BJ (cell line): ENCODE measurements at regions not wholly inside any gene's neighbourhood (a gene's known extent, or its start where the extent isn't known, plus 50 kb on each side); places are given as distances from the start of the nearest gene placed in this dataset.
"Not testable (repeated sequence)": the region's sequence is repeated elsewhere in the genome, so short reads cannot be mapped to it uniquely, and the experiment has no call there.

Experiments
- CTCF ChIA-PET: fragments of 350-600 bp; formaldehyde crosslinking; extraction: SDS; loops from one replicate; lab custom pipeline; 2021; ENCODE audit warnings: antibody characterized with exemption, inconsistent platforms; lab: Yijun Ruan, JAX
- POLR2A ChIA-PET: fragments of 300-600 bp; sonication (Branson Sonifier 250); formaldehyde crosslinking; extraction: SDS; loops from one replicate; lab custom pipeline; 2021; ENCODE audit warnings: antibody characterized with exemption; lab: Charles Lee
- DNase-seq: peaks from one replicate; pipeline ENCODE4 v3.0.0-alpha.2; 2011; ENCODE audit warnings: low read depth
- H3K27me3 ChIP-seq: 2 replicates; pipeline ENCODE4 v1.6.0; 2011; ENCODE audit warnings: low read length; ENCODE audit not compliant: control insufficient read depth, insufficient read depth
- H3K36me3 ChIP-seq: 2 replicates; pipeline ENCODE4 v1.5.1; 2011; ENCODE audit warnings: low read length; ENCODE audit not compliant: control insufficient read depth, insufficient read depth
- H3K4me3 ChIP-seq: 2 replicates; pipeline ENCODE4 v1.5.1; 2011; ENCODE audit warnings: low read depth, mild to moderate bottlenecking, control low read depth, low read length
- TF ChIP-seq, protein P1 (sequence below): IDR thresholded peaks from 2 replicates; pipeline ENCODE4 v1.5.1; 2011; ENCODE audit warnings: low read depth, mild to moderate bottlenecking, control low read depth, inconsistent platforms, low read length, moderate library complexity; ENCODE audit not compliant: insufficient read depth

DNA sequence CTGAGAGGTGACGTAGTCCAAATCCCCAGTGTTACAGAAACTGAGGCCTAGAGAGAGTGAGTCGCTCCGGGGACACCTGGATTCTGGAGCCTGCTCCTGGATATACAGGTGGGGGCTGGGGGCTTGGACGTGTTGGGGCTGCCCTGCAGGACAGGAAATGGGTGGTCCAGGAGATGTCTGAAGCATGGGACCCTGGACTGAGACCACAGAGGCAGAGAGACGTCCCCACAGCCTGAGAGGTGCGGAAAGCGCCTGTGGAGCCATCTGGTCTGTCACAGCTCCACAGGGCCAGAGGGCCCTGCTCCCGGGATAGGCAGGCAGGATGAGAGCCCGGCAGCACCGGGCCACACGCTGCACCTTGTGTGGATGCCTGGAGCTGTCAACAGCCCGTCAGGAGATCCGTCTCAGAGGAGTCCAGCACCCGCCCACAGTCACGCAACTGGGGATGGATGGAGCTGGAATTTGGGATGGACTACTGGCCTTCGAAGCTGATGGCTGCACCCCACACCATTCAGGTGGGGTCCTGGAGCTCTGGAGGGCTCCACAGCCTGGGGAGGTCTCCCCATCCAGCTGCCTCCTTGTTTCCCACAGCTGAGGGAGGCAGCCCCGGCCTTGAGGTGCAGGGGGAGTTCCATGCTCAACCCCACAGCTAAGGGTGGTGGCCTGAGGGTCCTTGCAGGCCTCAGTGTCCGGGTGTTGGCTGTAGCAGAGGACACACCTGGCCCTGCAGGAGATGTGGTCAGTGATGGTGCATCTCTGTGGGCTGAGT lies 303.0 kb downstream of the NDUFA10 start:
- no peaks in the 10 kb centered on the region for H3K36me3 ChIP-seq

DNA sequence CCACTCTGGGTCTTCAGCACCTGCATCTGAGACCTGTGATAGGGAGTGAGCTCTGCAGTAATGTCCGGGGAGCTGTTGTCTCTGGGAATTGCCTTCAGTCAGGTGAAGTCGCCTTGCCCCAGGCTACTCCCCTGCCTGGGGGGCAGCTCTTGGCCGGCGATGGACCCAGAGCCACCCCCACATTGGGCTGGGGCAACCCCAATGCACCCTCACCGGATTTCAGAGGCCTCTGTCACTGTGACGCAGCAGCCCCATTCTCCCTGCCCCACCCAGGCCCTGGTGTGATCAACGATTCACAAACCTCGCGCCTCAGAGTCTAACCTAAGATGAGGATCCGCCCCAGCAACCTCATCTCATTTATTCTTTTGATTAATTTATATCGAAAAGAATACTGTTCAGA lies 303.6 kb downstream of the NDUFA10 start:
- TF ChIP-seq, protein P1, sequence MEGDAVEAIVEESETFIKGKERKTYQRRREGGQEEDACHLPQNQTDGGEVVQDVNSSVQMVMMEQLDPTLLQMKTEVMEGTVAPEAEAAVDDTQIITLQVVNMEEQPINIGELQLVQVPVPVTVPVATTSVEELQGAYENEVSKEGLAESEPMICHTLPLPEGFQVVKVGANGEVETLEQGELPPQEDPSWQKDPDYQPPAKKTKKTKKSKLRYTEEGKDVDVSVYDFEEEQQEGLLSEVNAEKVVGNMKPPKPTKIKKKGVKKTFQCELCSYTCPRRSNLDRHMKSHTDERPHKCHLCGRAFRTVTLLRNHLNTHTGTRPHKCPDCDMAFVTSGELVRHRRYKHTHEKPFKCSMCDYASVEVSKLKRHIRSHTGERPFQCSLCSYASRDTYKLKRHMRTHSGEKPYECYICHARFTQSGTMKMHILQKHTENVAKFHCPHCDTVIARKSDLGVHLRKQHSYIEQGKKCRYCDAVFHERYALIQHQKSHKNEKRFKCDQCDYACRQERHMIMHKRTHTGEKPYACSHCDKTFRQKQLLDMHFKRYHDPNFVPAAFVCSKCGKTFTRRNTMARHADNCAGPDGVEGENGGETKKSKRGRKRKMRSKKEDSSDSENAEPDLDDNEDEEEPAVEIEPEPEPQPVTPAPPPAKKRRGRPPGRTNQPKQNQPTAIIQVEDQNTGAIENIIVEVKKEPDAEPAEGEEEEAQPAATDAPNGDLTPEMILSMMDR: no peak
- Histone ChIP-seq H3K27me3 (no peaks in the 10 kb centered on the region), H3K4me3 (no peak overlapping the region), H3K36me3 (no peaks in the 10 kb centered on the region)
- ChIA-PET CTCF (no interaction called here), POLR2A (no interaction called here)
- no peak for DNase-seq

More for the DNA sequence above, 303.0 kb downstream of the NDUFA10 start:
- no peaks in the 10 kb centered on the region for H3K27me3 ChIP-seq
- DNase-seq: no peak
- TF ChIP-seq, protein P1: no peak
- POLR2A ChIA-PET: no interaction called here
- H3K4me3 ChIP-seq: no peak overlapping the region
- CTCF ChIA-PET: no interaction called here

DNA sequence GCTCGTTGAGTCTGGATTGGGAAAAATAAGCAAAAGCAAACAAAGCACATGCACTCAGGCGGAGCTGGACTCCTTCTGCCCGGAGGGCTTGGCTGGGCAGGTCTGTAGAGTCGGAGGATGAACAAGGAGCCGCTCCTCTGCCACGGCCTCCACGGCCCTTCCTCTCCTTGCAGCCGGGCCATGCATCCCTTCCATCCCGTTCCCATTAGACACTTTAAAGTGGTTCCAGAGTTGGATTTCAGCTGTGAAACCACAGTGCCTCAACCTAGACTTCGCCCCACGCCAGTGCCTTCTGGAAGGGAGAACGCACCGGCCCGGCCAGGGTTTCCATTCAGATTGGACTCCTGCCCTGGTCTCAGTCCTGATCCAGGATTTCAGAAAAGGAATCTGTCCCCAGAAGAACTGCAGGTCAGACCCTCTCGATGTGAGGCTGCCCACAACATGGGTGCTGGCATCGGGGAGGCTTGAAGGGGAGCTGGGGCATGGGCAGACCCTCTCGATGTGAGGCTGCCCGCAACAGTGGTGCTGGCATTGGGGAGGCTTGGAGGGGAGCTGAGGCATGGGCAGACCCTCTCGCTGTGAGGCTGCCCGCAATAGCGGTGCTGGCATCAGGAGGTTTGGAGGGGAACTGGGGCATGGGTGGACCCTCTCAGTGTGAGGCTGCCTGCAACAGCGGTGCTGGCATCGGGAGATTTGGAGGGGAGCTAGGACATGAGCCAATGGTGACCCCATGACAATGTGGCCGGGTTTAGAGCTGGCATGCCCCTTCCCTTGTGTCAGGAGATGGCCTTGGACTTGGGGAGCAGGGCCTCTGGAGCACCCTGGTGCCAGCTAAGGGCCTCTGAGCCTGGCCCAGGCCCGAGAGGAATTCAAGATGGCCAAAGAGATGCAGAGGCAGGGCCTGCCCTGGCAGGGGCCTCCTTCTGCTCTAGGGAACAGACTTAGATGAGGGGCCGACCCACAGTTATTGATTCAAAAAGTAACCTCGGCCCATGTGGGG lies 304.5 kb downstream of the NDUFA10 start:
- Histone ChIP-seq H3K27me3 (no peaks in the 10 kb centered on the region), H3K4me3 (no peak overlapping the region), H3K36me3 (no peaks in the 10 kb centered on the region)
- no peak for DNase-seq
- TF ChIP-seq, protein P1: no peak
- POLR2A ChIA-PET: no interaction called here
- CTCF ChIA-PET: no interaction called here

DNA sequence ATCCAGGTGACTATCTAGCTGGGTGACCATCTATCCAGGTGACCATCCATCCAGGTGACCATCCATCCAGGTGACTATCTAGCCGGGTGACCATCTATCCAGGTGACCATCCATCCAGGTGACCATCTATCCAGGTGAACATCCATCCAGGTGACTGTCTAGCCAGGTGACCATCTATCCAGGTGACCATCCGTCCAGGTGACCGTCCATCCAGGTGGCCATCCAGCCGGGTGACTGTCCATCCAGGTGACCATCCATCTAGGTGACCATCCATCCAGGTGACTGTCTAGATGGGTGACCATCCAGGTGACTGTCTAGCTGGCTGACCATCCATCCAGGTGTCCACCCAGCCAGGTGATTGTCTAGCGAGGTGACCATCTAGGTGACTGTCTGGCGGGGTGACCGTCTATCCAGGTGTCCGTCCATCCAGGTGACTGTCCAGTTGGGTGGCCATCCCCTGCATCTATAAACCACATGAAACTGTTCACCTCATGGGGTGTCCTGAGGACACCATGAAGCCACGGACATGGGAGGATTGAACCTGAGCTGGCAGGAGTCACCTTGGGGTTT lies 305.3 kb downstream of the NDUFA10 start:
- ChIA-PET POLR2A (no interaction called here), CTCF (no interaction called here)
- Histone ChIP-seq H3K4me3 (no peak overlapping the region), H3K36me3 (no peaks in the 10 kb centered on the region), H3K27me3 (no peaks in the 10 kb centered on the region)
- TF ChIP-seq, protein P1: no peak
- DNase-seq: no peak

GRCh38 chr2:239718991-239719390 lies 306.2 kb downstream of the NDUFA10 start:
- CTCF ChIA-PET, POLR2A ChIA-PET, H3K36me3 ChIP-seq, H3K4me3 ChIP-seq, H3K27me3 ChIP-seq, DNase-seq: not testable (repeated sequence)
